K562 (cell line): ENCODE measurements at regions not wholly inside any gene's neighbourhood (a gene's known extent, or its start where the extent isn't known, plus 50 kb on each side); places are given as distances from the start of the nearest gene placed in this dataset.
A peak's percentile ranks its signal among the peaks of the same experiment; 100 is the strongest.

Experiments used
- AFF1 ChIP-seq, 2 experiments: fragments of 450-650 bp; IDR thresholded peaks; 2 replicates each; pipeline ENCODE4 v1.6.1; 2018; ENCODE audit warnings: mild to moderate bottlenecking in 2 of 2, low read depth in 1 of 2; ENCODE audit not compliant: partially characterized antibody in 2 of 2
- BHLHE40 ChIP-seq: IDR thresholded peaks from 2 replicates; pipeline ENCODE4 v1.6.1; 2011; ENCODE audit warnings: low read length, improper control_type of control experiment
- BRF1 ChIP-seq: IDR thresholded peaks from 3 replicates; pipeline ENCODE4 v1.6.1; 2011; ENCODE audit warnings: borderline replicate concordance, mild to moderate bottlenecking; ENCODE audit not compliant: insufficient read length; ENCODE audit errors: extremely low read depth
- CREB3L1 ChIP-seq: fragments of 450-650 bp; IDR thresholded peaks from 2 replicates; pipeline ENCODE4 v1.6.1; 2014; ENCODE audit warnings: low read depth, mild to moderate bottlenecking, moderate library complexity, borderline replicate concordance
- ELK1 ChIP-seq: sonication (generic); formaldehyde crosslinking; IDR thresholded peaks from 2 replicates; pipeline ENCODE4 v1.8.1; 2022; ENCODE audit warnings: missing genetic modification reagents
- JUN ChIP-seq, 2 experiments: sonication (generic) in 1 of 2; formaldehyde crosslinking in 1 of 2; IDR thresholded peaks; 2 replicates each; pipeline versions ENCODE4 v1.6.1 to v1.8.0; 2012 to 2022; ENCODE audit warnings: borderline replicate concordance in 2 of 2, mild to moderate bottlenecking in 2 of 2, improper control_type of control experiment in 1 of 2, low read depth in 1 of 2, low read length in 1 of 2, missing genetic modification reagents in 1 of 2
- KDM2B ChIP-seq: fragments of 250-450 bp; sonication (Bioruptor Pico); IDR thresholded peaks from 2 replicates; pipeline ENCODE4 v1.8.0; 2021; ENCODE audit warnings: mild to moderate bottlenecking, moderate library complexity
- MTA3 ChIP-seq: fragments of 450-650 bp; formaldehyde crosslinking; IDR thresholded peaks from 2 replicates; pipeline ENCODE4 v1.6.1; 2017; ENCODE audit warnings: mild to moderate bottlenecking, borderline replicate concordance
- NRF1 ChIP-seq, 2 experiments: fragments of 450-650 bp; IDR thresholded peaks in 1 of 2; conservative IDR thresholded peaks in 1 of 2; 2 replicates each; pipeline ENCODE4 v1.6.1; 2014; ENCODE audit warnings: mild to moderate bottlenecking in 2 of 2
- PHTF2 ChIP-seq: fragments of 250-450 bp; sonication (Bioruptor Pico); IDR thresholded peaks from 2 replicates; pipeline ENCODE4 v1.5.0; 2021; ENCODE audit warnings: mild to moderate bottlenecking
- POLR2B ChIP-seq: fragments of 450-650 bp; IDR thresholded peaks from 2 replicates; pipeline ENCODE4 v1.6.1; 2018; ENCODE audit warnings: low read depth; ENCODE audit not compliant: partially characterized antibody
- RBM39 ChIP-seq: fragments of 200-400 bp; formaldehyde crosslinking; optimal IDR thresholded peaks from 2 replicates; pipeline ENCODE3; 2018; ENCODE audit warnings: low read depth, low read length
- SIRT6 ChIP-seq: IDR thresholded peaks from one replicate; pipeline ENCODE4 v1.6.1; 2012; ENCODE audit warnings: low read depth, mild to moderate bottlenecking, control low read depth, inconsistent platforms, low read length, moderate library complexity
- SMC3 ChIP-seq: conservative IDR thresholded peaks from 2 replicates; pipeline ENCODE4 v1.6.1; 2011; ENCODE audit warnings: low read depth, low read length, improper control_type of control experiment; ENCODE audit not compliant: insufficient read depth
- TAF7 ChIP-seq: fragments of 450-650 bp; IDR thresholded peaks from 2 replicates; pipeline ENCODE4 v1.6.1; 2016; ENCODE audit warnings: missing genetic modification characterization, missing compliant biosample characterization
- ZNF239 ChIP-seq: fragments of 250-450 bp; sonication (Bioruptor Pico); IDR thresholded peaks from 2 replicates; pipeline ENCODE4 v1.4.0; 2020; ENCODE audit warnings: mild to moderate bottlenecking
- ZNF316 ChIP-seq: fragments of 450-650 bp; IDR thresholded peaks from 2 replicates; pipeline ENCODE4 v1.6.1; 2016
- ZNF583 ChIP-seq: fragments of 250-450 bp; sonication (Bioruptor Pico); IDR thresholded peaks from 2 replicates; pipeline ENCODE4 v1.4.0; 2020
- ZZZ3 ChIP-seq: fragments of 450-650 bp; IDR thresholded peaks from 2 replicates; pipeline ENCODE4 v1.6.1; 2016; ENCODE audit warnings: antibody characterized with exemption, mild to moderate bottlenecking, moderate library complexity
- TF ChIP-seq, protein P1 (sequence below): fragments of 450-650 bp; formaldehyde crosslinking; IDR thresholded peaks from 2 replicates; pipeline ENCODE4 v1.4.0; 2020; ENCODE audit warnings: mild to moderate bottlenecking, moderate library complexity

- no peak for TF ChIP-seq ZZZ3
- peak in 1 of 2 experiments; percentile 30; a peak in 1 of 4 replicates for TF ChIP-seq NRF1 (conservative IDR thresholded peaks at IDR 0.05 in 1 of 2, IDR thresholded peaks at IDR 0.05 in 1 of 2)
- TF ChIP-seq PHTF2 (CRISPR knock-in tag), result no peak
- TF ChIP-seq ZNF583 (CRISPR knock-in tag), result no peak
- TF ChIP-seq TAF7, result no peak
- TF ChIP-seq, protein P1, sequence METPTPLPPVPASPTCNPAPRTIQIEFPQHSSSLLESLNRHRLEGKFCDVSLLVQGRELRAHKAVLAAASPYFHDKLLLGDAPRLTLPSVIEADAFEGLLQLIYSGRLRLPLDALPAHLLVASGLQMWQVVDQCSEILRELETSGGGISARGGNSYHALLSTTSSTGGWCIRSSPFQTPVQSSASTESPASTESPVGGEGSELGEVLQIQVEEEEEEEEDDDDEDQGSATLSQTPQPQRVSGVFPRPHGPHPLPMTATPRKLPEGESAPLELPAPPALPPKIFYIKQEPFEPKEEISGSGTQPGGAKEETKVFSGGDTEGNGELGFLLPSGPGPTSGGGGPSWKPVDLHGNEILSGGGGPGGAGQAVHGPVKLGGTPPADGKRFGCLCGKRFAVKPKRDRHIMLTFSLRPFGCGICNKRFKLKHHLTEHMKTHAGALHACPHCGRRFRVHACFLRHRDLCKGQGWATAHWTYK, result no peak
- no peak for TF ChIP-seq ZNF316
- TF ChIP-seq BHLHE40, result peak; percentile 39; the same call in 1 of the 2 replicates
- TF ChIP-seq MTA3, result no peak
- TF ChIP-seq ELK1, result no peak
- TF ChIP-seq JUN (IDR thresholded peaks at IDR 0.05; ENCODE audit: borderline replicate concordance, low read depth, low read length), result peak; percentile 34; the same call in 1 of the 2 replicates
- TF ChIP-seq JUN (CRISPR knock-in tag; IDR thresholded peaks at IDR 0.05; ENCODE audit: borderline replicate concordance), result no peak
- no peak for TF ChIP-seq RBM39
- TF ChIP-seq KDM2B (CRISPR knock-in tag), result no peak
- TF ChIP-seq POLR2B, result no peak
- no peak for TF ChIP-seq SMC3
- TF ChIP-seq ZNF239 (CRISPR knock-in tag), result peak; percentile 93
- no peak for TF ChIP-seq BRF1
- TF ChIP-seq AFF1 (IDR thresholded peaks at IDR 0.05; ENCODE audit: low read depth in 1 of 2, partially characterized antibody in 2 of 2), result no peak
- TF ChIP-seq CREB3L1, result no peak
- no peak for TF ChIP-seq SIRT6
These were observed 179.7 kb upstream of the MYLIP start (continued) for GRCh38 chr6:15948930-15949900.
